ENCODE measurements at regions not wholly inside any gene's neighbourhood (a gene's known extent, or its start where the extent isn't known, plus 50 kb on each side); places are given as distances from the start of the nearest gene placed in this dataset.
A peak's percentile ranks its signal among the peaks of the same experiment; 100 is the strongest.

DNA sequence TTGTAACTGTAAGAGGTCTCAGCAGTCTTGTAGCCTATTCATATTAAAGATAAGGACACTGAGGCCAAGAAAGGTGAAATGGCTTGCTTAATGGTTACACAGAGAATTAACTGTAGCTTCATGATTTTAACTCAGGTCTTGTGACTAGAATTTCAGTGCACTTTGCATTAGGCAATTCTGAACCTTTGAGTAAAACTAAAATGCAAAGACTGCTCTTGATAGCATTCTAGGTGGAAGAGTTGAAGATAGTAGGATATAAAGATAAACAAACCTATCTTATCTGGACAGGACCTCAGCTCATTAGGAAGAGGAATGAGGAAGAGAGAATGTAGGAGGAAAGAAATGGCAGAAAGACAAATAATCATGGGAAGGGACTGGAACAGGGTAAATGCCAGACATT lies 68.6 kb upstream of the RGL1 start:
- no peaks in the 10 kb centered on the region for H3K4me1 ChIP-seq (replicated peaks)
- intact Hi-C loops (cut with DNase I): no loop called here
- no peak for TF ChIP-seq POLR2A (IDR thresholded peaks at IDR 0.05)
- TF ChIP-seq POLR2AphosphoS5 (IDR thresholded peaks at IDR 0.05): no peak
- TF ChIP-seq, protein P1, sequence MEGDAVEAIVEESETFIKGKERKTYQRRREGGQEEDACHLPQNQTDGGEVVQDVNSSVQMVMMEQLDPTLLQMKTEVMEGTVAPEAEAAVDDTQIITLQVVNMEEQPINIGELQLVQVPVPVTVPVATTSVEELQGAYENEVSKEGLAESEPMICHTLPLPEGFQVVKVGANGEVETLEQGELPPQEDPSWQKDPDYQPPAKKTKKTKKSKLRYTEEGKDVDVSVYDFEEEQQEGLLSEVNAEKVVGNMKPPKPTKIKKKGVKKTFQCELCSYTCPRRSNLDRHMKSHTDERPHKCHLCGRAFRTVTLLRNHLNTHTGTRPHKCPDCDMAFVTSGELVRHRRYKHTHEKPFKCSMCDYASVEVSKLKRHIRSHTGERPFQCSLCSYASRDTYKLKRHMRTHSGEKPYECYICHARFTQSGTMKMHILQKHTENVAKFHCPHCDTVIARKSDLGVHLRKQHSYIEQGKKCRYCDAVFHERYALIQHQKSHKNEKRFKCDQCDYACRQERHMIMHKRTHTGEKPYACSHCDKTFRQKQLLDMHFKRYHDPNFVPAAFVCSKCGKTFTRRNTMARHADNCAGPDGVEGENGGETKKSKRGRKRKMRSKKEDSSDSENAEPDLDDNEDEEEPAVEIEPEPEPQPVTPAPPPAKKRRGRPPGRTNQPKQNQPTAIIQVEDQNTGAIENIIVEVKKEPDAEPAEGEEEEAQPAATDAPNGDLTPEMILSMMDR (IDR thresholded peaks at IDR 0.05): no peak
- H3K36me3 ChIP-seq: no peaks in the 10 kb centered on the region
- no peaks in the 10 kb centered on the region for H3K27me3 ChIP-seq (replicated peaks; ENCODE audit: insufficient read depth)
- no peak overlapping the region for H3K4me3 ChIP-seq
- no peak overlapping the region for H3K27ac ChIP-seq
- no peaks in the 10 kb centered on the region for H3K9me3 ChIP-seq
- no peak for DNase-seq (ENCODE audit: low spot score)

DNA sequence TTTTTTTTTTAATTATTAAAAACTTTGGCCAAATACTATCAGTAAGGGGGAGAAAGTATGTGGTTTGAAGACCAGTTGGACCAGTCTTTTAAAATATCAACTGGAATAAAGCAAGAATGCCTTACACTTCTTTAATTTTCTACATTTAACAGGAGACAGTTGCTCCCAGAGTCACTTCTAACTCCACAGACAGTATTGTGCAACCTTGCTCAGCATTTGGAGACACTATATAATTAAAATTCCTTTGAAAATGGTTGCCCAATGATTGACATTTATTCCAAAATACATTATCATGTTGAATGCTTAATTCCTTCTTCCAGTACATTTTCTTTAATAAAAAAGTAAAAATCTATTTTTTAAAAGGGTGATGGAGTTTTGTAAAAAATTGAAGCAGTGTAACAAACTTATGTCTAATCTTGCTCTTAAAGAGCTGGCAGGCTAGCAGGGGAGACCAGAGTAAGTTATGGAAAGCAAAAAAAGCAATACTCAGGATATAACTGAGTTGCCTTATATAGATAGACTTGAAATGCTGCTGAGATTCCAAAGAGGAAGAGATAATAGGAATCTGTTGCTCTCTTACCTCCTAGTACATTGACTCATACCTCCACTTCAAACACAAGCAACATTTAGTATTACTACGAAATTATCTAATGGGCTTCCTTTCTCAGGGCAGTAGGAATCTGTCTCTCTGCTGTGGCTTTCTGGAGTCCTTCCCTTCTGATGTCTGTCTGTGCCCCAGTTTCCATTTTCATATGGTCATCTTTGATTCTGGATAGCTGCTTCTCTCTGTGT lies 69.7 kb upstream of the RGL1 start:
- no peak overlapping the region for H3K27ac ChIP-seq
- intact Hi-C loops (cut with DNase I): no loop called here
- H3K4me1 ChIP-seq (replicated peaks): no peaks in the 10 kb centered on the region
- no peak for TF ChIP-seq POLR2AphosphoS5 (IDR thresholded peaks at IDR 0.05)
- TF ChIP-seq POLR2A (IDR thresholded peaks at IDR 0.05): no peak
- TF ChIP-seq, protein P1 (IDR thresholded peaks at IDR 0.05): no peak
- no peaks in the 10 kb centered on the region for H3K36me3 ChIP-seq
- H3K4me3 ChIP-seq: no peak overlapping the region
- 81% methylated on average over 1 of the region's 1 CpG for WGBS
- DNase-seq (ENCODE audit: low spot score): no peak
- no peaks in the 10 kb centered on the region for H3K27me3 ChIP-seq (replicated peaks; ENCODE audit: insufficient read depth)
- H3K9me3 ChIP-seq: no peaks in the 10 kb centered on the region

DNA sequence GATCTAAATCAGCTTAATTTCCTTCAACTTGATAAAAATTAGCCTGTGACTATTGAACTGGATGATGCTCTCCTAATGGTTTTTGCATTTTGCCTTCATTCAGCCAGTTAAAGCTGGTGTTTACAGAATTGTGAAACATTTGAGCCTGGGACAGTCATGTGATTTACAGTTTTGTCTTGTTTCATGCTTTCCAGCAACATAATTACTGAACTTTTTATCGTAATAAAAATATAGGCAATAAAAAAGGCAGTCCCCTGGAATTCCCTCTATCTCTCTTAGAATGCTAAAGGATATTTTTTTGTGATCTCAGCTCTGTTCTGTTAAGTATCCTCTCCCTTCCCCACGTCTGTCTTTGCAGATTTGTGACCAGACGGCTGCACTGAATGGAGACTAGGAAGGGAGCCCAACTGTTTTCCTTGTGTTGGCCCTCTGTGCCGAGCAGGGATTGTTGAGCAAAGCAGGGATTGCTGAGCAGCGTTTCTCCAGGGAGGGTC lies 70.3 kb upstream of the RGL1 start:
- Histone ChIP-seq H3K27ac (no peak overlapping the region), H3K4me1 (replicated peaks) (no peaks in the 10 kb centered on the region), H3K4me3 (no peak overlapping the region), H3K9me3 (no peaks in the 10 kb centered on the region), H3K36me3 (no peaks in the 10 kb centered on the region), H3K27me3 (replicated peaks; ENCODE audit: insufficient read depth) (no peaks in the 10 kb centered on the region)
- peak; percentile 13 for DNase-seq (ENCODE audit: low spot score)
- 7% methylated on average over 5 of the region's 5 CpGs for WGBS
- intact Hi-C loops (cut with DNase I): no loop called here
- TF ChIP-seq, protein P1 (IDR thresholded peaks at IDR 0.05): no peak
- TF ChIP-seq POLR2AphosphoS5 (IDR thresholded peaks at IDR 0.05): peak; percentile 39

DNA sequence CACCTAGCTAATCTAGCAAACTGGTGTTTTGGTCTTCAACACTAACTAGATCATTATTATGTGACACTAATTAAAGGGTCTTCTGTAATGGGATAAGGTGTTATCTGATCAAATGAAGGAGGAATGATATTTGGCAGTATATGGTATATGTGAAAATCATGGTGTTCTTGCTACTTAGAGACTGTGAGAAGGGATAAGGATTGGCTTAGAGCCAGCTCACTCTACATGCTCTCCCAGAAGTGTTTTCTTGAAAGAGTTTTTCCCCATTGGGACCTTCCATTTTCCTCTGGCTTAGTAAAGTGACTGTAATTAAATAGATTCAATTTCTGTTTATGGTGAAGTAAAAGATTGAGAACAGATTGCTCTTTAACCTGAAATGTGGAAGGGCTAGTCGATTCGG lies 71.2 kb upstream of the RGL1 start:
- intact Hi-C loops (cut with DNase I): no loop called here
- Histone ChIP-seq H3K27me3 (replicated peaks; ENCODE audit: insufficient read depth) (no peaks in the 10 kb centered on the region), H3K27ac (no peak overlapping the region), H3K36me3 (no peaks in the 10 kb centered on the region), H3K9me3 (no peaks in the 10 kb centered on the region), H3K4me1 (replicated peaks) (no peaks in the 10 kb centered on the region), H3K4me3 (no peak overlapping the region)
- WGBS: 79% methylated on average over 2 of the region's 2 CpGs
- no peak for DNase-seq (ENCODE audit: low spot score)
- TF ChIP-seq POLR2A (IDR thresholded peaks at IDR 0.05): no peak
- TF ChIP-seq, protein P1 (IDR thresholded peaks at IDR 0.05): no peak
- TF ChIP-seq POLR2AphosphoS5 (IDR thresholded peaks at IDR 0.05): no peak

DNA sequence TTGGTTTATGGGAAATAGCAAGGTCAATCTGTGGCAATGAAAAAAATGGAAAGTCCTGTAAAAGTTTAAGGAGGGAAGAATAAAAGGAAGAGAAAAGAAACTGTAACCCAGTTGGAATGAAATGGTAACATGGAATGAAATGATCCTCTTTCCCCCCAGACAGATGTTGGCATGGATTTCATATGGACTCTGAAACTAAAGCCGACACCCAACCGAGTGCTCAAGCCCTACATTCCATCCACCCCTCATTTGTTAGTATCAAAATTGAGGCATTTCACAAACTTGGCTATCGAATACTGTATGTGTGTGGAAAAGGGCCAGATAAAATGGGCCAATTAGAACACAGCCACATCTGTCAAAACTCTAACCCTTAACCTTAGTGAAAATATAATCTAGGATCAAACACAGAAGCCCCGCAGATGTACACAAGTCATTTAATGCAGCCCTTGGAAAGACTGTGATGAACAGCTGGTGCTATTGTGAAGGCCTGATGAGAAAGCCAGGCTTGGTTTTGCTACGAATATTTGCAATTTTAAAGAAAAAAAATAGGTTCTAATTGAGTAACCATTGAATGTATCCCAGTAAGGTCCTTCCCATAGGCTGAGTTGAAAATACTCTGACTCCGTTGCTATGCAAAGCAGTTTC lies 72.6 kb upstream of the RGL1 start:
- Histone ChIP-seq H3K36me3 (no peaks in the 10 kb centered on the region), H3K4me1 (replicated peaks) (no peaks in the 10 kb centered on the region), H3K9me3 (no peaks in the 10 kb centered on the region), H3K27ac (no peak overlapping the region), H3K4me3 (no peak overlapping the region), H3K27me3 (replicated peaks; ENCODE audit: insufficient read depth) (no peaks in the 10 kb centered on the region)
- DNase-seq (ENCODE audit: low spot score): no peak
- WGBS: 85% methylated on average over 6 of the region's 6 CpGs
- no peak for TF ChIP-seq POLR2AphosphoS5 (IDR thresholded peaks at IDR 0.05)
- TF ChIP-seq POLR2A (IDR thresholded peaks at IDR 0.05): no peak
- TF ChIP-seq, protein P1 (IDR thresholded peaks at IDR 0.05): no peak
- intact Hi-C loops (cut with DNase I): no loop called here
